GM21447 (cell line): ENCODE measurements at regions not wholly inside any gene's neighbourhood (a gene's known extent, or its start where the extent isn't known, plus 50 kb on each side); places are given as distances from the start of the nearest gene placed in this dataset.
"Not testable (repeated sequence)": the region's sequence is repeated elsewhere in the genome, so short reads cannot be mapped to it uniquely, and the experiment has no call there.

ENCODE experiments used
- ATAC-seq: cut with Tn5 transposase; IDR thresholded peaks from one replicate; pipeline ENCODE4 v1.9.1; 2021; ENCODE audit not compliant: unreplicated experiment

GRCh38 chr20:48213635-48214034 lies 428.4 kb upstream of the SULF2 start:
- not testable (repeated sequence) for ATAC-seq

DNA sequence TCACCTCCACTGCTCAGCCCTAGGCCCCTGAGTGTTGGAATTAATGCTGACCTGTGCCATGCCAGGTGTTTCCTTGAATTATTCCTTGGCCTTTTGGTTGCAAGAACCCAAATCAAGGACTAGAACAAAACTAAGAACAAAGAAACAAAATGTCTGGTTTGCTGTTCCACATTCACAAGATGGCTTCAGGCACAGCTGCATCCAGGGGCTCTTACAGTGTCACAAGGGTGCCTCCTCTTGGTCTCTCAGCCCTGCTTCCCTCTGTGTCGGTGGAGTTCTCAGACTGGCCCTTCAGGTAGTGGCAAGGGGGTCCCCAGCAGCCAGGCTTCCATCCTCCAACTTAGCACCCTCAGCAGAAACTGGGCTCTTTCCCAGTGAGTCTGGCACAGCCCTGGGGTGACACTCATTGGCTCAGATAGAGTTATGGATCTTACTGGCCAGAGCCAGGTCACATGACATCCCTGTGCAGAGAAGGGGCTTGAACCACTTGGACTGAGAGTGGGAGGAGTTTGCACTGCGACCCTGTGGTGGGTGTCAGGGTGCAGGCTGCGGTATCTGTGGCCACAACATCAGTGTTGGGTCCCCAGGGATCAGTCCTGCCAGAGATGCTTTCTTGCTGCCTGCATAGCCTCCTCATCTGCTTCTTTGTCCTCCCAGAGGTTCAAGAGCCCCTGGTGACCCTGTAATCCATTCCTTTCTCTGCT lies 427.7 kb upstream of the SULF2 start:
- no peak for ATAC-seq

DNA sequence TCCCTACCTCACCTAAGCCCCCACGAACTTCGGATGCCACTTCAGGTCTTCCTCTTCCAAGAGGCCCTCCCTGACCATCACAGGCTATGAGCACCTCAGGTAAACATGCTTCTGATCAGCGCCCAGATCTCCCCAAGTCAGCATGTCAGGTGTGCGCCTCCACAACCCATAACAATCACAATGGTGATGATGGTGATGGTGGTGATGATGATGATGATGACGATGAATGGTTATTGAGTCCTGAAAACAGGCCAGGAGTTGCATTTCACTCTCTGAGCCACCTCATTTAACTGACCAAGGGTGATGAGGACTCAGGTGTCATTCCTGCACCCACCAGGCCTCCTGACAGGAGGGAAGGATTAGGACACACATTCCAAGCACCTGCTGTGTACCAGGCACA lies 426.6 kb upstream of the SULF2 start:
- ATAC-seq, result no peak

GRCh38 chr20:48211238-48211637 lies 426.0 kb upstream of the SULF2 start:
- ATAC-seq, result no peak

- ATAC-seq, result no peak
Observed at GRCh38 chr20:48210111-48211027, 425.1 kb upstream of the SULF2 start.

GRCh38 chr20:48209102-48209501 lies 423.8 kb upstream of the SULF2 start:
- ATAC-seq, result no peak

DNA sequence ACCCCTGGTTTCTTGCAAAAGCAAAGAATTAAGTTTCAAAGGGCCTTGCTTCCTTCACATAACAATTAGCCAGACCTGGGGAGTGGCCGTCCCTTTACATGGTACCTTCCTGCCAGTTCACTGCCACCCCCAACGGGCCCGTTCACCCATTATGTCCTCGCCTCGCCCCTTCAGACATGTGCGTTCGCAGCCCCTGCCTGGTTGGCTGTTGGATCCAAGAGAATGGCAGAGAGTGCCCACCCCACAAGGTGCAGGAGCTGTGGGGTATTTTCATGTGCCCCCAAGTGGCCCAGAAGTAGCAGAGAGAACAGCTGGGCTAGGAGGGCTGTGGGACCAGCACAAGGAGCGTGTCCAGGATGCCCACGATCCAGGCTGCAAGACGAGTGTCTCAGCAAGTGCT lies 422.9 kb upstream of the SULF2 start:
- no peak for ATAC-seq

DNA sequence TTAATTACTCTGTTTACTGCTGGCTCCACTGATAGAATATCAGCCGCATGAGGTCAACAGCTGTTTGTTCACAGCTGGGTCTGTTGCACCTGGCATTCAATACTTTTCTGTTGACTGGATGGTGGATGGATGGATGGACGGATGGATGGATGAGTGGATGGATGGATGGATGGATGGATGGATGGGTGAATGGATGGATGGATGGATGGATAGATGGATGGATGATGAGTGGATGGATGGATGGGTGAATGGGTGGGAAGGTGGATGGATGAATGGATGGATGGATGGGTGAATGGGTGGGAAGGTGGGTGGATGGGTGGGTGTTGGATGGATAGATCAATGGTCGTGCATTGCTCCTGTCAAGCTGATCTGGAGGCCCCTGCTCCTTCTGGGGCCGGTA lies 422.2 kb upstream of the SULF2 start:
- ATAC-seq, result no peak

DNA sequence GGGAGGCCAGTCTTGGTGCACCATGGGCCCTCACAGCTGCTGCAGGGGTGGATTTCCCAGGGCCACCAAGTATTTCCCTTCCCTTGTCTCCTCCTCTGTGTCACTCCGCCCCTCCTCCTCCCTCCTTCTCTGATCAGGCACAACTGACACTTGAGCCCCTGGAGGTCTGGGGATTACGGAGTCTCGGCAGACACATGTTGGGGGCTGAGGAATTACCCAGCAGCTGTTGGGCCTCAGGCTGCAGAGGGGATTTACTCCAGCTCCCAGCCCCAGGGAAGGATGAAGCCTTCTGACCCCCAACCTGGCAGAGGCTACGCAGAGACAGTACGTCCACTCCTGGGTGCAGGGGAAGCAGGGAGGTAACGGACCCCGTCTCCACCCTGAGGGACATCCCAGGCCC lies 420.5 kb upstream of the SULF2 start:
- no peak for ATAC-seq

- no peak for ATAC-seq
Observed at GRCh38 chr20:48205281-48205782, 420.1 kb upstream of the SULF2 start.

DNA sequence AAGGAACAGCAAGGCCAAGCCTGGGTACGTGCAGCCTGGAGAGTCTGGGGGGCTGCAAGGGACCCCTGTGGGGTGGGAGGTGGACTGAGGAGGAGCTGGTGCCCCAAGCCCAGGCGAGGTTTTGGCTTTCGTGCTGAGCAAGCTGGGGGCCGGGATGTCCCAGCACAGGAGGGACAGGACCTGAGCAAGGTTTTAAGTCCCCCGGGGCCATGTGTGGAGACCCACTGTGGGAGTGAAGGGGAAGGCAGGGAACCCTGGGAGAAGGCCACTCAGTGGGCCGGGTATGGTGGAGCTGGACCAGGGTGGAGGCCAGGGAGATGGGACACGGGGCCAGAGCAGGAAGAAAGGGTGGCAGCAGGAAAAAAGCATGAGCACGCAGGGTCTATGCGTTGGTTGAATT lies 419.2 kb upstream of the SULF2 start:
- no peak for ATAC-seq

DNA sequence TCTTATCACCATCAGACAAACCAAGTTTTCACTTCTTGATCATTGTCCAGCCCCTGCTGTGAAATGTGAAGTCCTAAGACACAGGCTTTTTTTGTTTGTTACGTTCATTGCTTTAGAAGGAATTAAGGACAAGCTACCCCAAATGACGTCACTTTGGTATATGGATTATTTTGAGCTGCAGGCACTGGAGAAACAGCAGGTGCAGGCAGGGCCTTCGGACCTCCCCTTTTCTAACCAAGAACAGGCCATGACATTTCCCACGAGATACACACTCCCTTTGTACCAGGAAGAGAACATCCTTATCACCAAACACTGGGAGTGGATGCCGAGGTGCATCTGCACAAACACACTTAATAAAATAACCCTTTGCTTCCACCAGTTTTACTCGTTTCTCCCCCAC lies 418.0 kb upstream of the SULF2 start:
- no peak for ATAC-seq

GRCh38 chr20:48202334-48203113 lies 417.2 kb upstream of the SULF2 start:
- ATAC-seq, result no peak

GRCh38 chr20:48201885-48202284 lies 416.6 kb upstream of the SULF2 start:
- no peak for ATAC-seq

DNA sequence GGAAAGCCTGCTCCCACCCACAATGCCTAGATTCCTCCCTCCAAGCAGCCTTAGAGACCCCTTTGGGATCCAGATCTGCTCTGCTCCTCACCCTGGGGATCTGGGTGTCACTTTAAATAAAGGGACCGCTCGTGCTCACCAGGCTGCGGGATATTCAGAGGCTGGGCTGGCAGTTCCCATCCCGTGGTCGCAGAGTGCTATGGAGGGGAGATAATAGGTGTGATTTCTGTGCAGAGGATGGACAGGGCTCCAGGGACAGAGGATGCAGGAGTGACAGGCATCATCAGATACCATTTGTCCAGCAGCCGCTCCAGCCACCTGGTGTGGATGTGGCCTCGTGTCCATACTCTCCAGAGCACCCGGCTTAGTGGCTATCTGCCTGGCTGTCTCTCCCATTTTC lies 415.9 kb upstream of the SULF2 start:
- no peak for ATAC-seq

DNA sequence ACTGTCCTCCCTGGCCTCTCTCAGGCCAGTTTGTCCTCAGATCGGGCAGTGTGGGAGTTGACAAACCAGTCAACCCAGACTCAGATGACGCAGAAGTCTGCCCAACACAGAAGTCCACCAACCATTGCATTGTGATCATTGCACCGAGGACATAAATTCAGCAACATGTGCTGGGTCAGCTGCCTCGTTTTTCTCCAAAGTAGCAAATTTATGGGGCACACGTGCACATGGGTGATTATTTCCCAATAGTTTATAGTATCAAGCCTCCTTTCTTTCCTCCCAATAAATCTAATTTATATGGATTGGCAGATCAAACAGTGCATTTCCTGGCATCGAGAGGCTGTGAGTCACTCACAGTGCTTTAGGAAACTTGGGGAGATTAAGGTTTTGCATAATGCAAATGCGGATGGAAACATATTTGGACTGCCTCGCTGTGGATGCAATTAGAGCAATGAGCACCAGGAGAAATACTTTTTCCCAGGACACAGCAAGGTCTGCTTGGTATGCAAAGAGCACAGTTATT lies 413.7 kb upstream of the SULF2 start:
- ATAC-seq, result no peak

GRCh38 chr20:48197066-48197465 lies 411.8 kb upstream of the SULF2 start:
- ATAC-seq, result no peak

DNA sequence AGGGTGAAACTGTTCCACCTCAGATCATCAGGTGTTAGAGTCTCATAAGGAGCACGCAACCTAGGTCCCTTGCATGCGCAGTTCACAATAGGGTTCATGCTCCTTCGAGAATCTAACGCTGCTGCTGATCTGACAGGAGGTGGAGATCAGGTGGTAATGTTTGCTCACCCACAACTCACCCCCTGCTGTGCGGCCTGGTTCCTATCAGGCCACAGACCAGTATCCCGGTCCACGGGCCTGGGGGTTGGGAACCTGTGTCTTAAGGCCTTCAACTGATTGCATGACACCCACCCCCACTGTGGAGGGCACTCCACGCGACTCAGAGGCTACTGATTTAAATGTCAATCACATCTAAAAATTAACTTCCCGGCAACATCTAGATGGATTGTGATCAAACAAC lies 411.2 kb upstream of the SULF2 start:
- no peak for ATAC-seq

DNA sequence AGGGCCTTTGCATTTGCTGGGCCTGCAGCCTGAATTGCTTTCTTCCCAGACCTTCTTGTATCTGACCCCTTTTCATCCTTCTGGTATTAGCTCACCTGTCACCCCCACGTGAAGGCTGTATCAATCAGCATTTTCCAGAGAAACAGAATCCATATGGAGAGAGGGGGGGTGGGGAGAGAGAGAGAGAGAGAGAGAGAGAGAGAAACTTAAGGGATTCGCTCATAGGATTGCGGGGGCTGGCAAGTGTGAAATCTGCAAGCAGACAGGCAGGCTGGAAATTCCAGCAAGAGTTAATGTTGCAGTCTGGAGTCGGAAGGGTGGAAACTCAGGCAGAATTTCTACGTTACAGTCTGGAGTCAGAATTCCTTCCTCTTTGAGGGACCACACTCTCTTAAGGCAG lies 410.7 kb upstream of the SULF2 start:
- ATAC-seq, result no peak

DNA sequence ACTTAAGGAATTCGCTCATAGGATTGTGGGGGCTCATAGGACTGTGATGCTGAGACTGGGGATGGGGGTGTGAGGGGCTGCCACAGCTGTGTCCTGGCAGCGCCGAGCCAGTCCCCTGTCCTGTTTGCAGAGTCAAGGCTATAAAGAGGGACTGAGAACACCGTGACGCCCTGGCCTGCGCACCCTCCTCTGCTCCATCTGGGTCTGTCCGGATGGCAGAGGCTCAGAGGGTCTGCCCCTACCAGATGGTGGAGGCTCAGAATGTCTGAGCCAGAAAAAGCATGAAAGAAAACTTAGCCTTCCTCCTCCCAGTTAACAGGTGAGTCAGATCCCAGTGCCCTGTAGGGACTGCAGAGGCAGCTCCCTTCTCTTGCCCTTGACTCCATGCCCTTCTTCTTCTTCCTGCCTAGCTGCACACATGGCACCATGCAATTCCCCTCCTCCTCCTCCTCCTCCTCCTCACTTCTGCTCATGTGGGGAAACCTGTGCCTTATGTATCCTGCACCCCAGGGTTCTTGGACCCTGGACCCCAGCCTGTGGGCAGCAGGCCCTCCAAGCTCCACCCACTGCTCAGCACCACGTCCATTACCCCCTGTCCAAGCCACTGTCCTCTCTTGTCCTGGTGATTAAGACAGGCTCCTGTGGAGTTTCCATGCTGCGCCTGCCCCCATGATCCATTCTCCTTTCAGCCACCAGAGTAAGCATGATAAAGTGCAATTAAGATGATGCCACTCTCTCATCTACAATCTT lies 410.0 kb upstream of the SULF2 start:
- no peak for ATAC-seq
